ENCODE measurements at regions not wholly inside any gene's neighbourhood (a gene's known extent, or its start where the extent isn't known, plus 50 kb on each side); places are given as distances from the start of the nearest gene placed in this dataset.

GRCh38 chr9:82621447-82621846 lies 441.5 kb downstream of the RASEF start:
- DNase-seq (ENCODE audit: low read depth in 1 of 2, low spot score in 1 of 2) (no peak), FAIRE-seq (no peak), ATAC-seq (no peak)
- Histone ChIP-seq H3K9me3 (no peaks in the 10 kb centered on the region), H3K4me3 (no peak overlapping the region), H3K4me2 (no peak overlapping the region), H3K4me1 (no peaks in the 10 kb centered on the region), H3K27ac (no peak overlapping the region)
- POLR2A ChIA-PET = no interaction called here
- WGBS (ENCODE audit: missing lambda C conversion rate) = 10% methylated on average over 1 of the region's 1 CpG
- no peak for TF ChIP-seq HMGXB4 (CRISPR knock-in tag; IDR thresholded peaks at IDR 0.05; ENCODE audit: borderline replicate concordance)
- no peak for TF ChIP-seq CHD4 (IDR thresholded peaks at IDR 0.05; ENCODE audit: borderline replicate concordance)
- no peak for TF ChIP-seq RFX5 (IDR thresholded peaks at IDR 0.05)
- TF ChIP-seq KDM1A (IDR thresholded peaks at IDR 0.05; ENCODE audit: low read depth) = no peak
- no peak for TF ChIP-seq SREBF2 (IDR thresholded peaks at IDR 0.05)
- TF ChIP-seq TP53 (CRISPR knock-in tag; IDR thresholded peaks at IDR 0.05) = no peak
- TF ChIP-seq PHF8 (IDR thresholded peaks at IDR 0.05; ENCODE audit: borderline replicate concordance, low read depth) = no peak
- TF ChIP-seq FOXS1 (CRISPR knock-in tag; IDR thresholded peaks at IDR 0.05) = no peak
- TF ChIP-seq TFCP2L1 (CRISPR knock-in tag; IDR thresholded peaks at IDR 0.05) = no peak
- TF ChIP-seq ZC3H11A (IDR thresholded peaks at IDR 0.05) = no peak
- no peak for TF ChIP-seq ZFP36 (IDR thresholded peaks at IDR 0.05; ENCODE audit: borderline replicate concordance, partially characterized antibody)
- TF ChIP-seq RCOR1 (IDR thresholded peaks at IDR 0.05; ENCODE audit: low read depth, low read length) = no peak
- TF ChIP-seq SMC3 (IDR thresholded peaks at IDR 0.05) = no peak
- TF ChIP-seq RNF2 (IDR thresholded peaks at IDR 0.05; ENCODE audit: borderline replicate concordance, low read depth) = no peak
- no peak for TF ChIP-seq EHF (CRISPR knock-in tag; IDR thresholded peaks at IDR 0.05)
- CTCF ChIA-PET = interaction anchor here (0.8 to 5.0 kb wide), 2 partner anchors 14 to 29 kb away, joined by 3 to 39 read pairs; no protein-coding TSS in a partner anchor

GRCh38 chr9:82637368-82637767 lies 425.6 kb downstream of the RASEF start:
- FAIRE-seq (no peak), ATAC-seq (no peak), DNase-seq (ENCODE audit: low read depth in 1 of 2, low spot score in 1 of 2) (no peak)
- CTCF ChIA-PET = no interaction called here
- H3K4me1 ChIP-seq = no peaks in the 10 kb centered on the region
- no peak for TF ChIP-seq CBX8 (IDR thresholded peaks at IDR 0.05)
- no peak for TF ChIP-seq HES2 (IDR thresholded peaks at IDR 0.05)
- TF ChIP-seq CBX2 (IDR thresholded peaks at IDR 0.05; ENCODE audit: borderline replicate concordance, low read depth) = no peak
- TF ChIP-seq ZC3H11A (IDR thresholded peaks at IDR 0.05) = no peak
- no peak overlapping the region for H3K27ac ChIP-seq
- 0% methylated on average over 3 of the region's 3 CpGs for WGBS (ENCODE audit: missing lambda C conversion rate)
- H3K4me2 ChIP-seq = no peak overlapping the region
- POLR2A ChIA-PET = no interaction called here
- H3K9me3 ChIP-seq = no peaks in the 10 kb centered on the region
- no peak overlapping the region for H3K4me3 ChIP-seq

GRCh38 chr9:82645600-82645999 lies 417.3 kb downstream of the RASEF start:
- Histone ChIP-seq H3K4me1 (no peaks in the 10 kb centered on the region), H3K4me3 (no peak overlapping the region), H3K27ac (no peak overlapping the region), H3K9me3 (no peaks in the 10 kb centered on the region), H3K4me2 (no peak overlapping the region)
- no peak for FAIRE-seq
- ChIA-PET POLR2A (no interaction called here), CTCF (no interaction called here)
- no peak for DNase-seq (ENCODE audit: low read depth in 1 of 2, low spot score in 1 of 2)
- TF ChIP-seq HMGXB4 (CRISPR knock-in tag; IDR thresholded peaks at IDR 0.05; ENCODE audit: borderline replicate concordance) (no peak), RFX5 (IDR thresholded peaks at IDR 0.05) (no peak), SMC3 (IDR thresholded peaks at IDR 0.05) (no peak), RNF2 (IDR thresholded peaks at IDR 0.05; ENCODE audit: borderline replicate concordance, low read depth) (no peak), MYC (IDR thresholded peaks at IDR 0.05; ENCODE audit: borderline replicate concordance, low read length) (no peak), TFCP2L1 (CRISPR knock-in tag; IDR thresholded peaks at IDR 0.05) (no peak), HDAC2 (IDR thresholded peaks at IDR 0.05) (no peak), HOXB13 (CRISPR knock-in tag; IDR thresholded peaks at IDR 0.05; ENCODE audit: low read depth) (no peak)
- no peak for ATAC-seq
- 25% methylated on average over 2 of the region's 2 CpGs for WGBS (ENCODE audit: missing lambda C conversion rate)

Data from A549 (cell line).